Kidney epithelial cell (primary cell): ENCODE measurements at regions not wholly inside any gene's neighbourhood (a gene's known extent, or its start where the extent isn't known, plus 50 kb on each side); places are given as distances from the start of the nearest gene placed in this dataset.

Experiments used
- DNase-seq: peaks from one replicate; pipeline ENCODE4 v3.0.0-alpha.2; 2010; ENCODE audit warnings: low read depth
- H3K27me3 ChIP-seq: 2 replicates; pipeline ENCODE4 v1.6.0; 2011; ENCODE audit warnings: low read length; ENCODE audit not compliant: control insufficient read depth, insufficient read depth
- H3K36me3 ChIP-seq: 2 replicates; pipeline ENCODE4 v1.5.1; 2011; ENCODE audit warnings: low read length; ENCODE audit not compliant: control insufficient read depth, insufficient read depth
- H3K4me3 ChIP-seq: 2 replicates; pipeline ENCODE4 v1.5.1; 2011; ENCODE audit warnings: low read depth, mild to moderate bottlenecking, control low read depth, low read length
- TF ChIP-seq, protein P1 (sequence below): IDR thresholded peaks from 2 replicates; pipeline ENCODE4 v1.5.1; 2011; ENCODE audit warnings: mild to moderate bottlenecking, moderate library complexity, low read length, control low read depth, inconsistent platforms; ENCODE audit not compliant: insufficient read depth, poor library complexity, severe bottlenecking

DNA sequence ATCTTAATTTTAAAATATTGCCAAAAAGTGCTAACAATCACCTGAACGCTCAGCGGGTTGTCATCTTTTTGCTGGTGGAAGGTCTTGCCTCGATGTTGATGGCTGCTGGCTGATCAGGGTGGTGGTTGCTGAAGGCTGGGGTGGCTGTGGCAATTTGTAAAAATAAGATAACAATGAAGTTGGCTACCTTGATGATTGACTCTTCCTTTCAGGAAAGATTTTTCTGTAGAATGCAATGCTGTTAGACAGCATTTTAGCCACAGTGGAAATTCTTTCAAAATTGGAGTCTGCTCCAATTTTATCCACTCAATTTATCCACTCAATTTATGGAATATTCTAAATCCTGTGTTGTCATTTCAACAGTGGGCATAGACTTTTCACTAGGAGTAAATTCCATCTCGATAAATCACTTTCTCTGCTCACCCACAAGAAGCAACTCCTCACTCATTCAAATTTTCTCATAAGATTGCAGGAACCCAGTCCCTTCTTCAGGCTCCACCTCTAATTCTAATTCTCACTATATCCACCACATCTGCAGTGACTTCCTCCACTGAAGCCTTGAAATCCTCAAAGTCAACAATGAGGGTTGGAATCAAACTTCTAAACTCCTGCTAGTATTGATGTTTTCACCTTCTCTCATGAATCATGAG is 78.8 kb downstream of the LINC01488 start:
- Histone ChIP-seq H3K4me3 (no peak overlapping the region), H3K36me3 (no peaks in the 10 kb centered on the region), H3K27me3 (no peaks in the 10 kb centered on the region)
- TF ChIP-seq, protein P1, sequence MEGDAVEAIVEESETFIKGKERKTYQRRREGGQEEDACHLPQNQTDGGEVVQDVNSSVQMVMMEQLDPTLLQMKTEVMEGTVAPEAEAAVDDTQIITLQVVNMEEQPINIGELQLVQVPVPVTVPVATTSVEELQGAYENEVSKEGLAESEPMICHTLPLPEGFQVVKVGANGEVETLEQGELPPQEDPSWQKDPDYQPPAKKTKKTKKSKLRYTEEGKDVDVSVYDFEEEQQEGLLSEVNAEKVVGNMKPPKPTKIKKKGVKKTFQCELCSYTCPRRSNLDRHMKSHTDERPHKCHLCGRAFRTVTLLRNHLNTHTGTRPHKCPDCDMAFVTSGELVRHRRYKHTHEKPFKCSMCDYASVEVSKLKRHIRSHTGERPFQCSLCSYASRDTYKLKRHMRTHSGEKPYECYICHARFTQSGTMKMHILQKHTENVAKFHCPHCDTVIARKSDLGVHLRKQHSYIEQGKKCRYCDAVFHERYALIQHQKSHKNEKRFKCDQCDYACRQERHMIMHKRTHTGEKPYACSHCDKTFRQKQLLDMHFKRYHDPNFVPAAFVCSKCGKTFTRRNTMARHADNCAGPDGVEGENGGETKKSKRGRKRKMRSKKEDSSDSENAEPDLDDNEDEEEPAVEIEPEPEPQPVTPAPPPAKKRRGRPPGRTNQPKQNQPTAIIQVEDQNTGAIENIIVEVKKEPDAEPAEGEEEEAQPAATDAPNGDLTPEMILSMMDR = no peak
- DNase-seq = no peak

DNA sequence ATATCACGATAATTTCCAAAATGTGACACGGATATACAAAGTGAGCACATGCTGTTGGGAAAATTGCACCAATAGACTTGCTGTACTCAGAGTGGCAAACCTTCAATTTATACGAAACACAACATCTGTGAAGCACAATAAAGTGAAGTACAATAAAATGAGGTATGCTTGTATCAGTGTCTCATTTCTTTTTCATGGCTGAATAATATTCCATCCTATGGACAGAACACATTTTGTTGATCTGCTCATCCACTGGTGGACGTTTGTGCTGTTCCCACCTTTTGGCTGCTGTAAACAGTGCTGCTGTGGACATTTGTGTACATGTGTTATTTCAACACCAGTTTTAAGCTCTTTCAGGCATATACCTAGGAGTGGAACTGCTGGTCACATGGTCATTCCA is 78.7 kb upstream of the CCND1 start:
- no peaks in the 10 kb centered on the region for H3K27me3 ChIP-seq

DNA sequence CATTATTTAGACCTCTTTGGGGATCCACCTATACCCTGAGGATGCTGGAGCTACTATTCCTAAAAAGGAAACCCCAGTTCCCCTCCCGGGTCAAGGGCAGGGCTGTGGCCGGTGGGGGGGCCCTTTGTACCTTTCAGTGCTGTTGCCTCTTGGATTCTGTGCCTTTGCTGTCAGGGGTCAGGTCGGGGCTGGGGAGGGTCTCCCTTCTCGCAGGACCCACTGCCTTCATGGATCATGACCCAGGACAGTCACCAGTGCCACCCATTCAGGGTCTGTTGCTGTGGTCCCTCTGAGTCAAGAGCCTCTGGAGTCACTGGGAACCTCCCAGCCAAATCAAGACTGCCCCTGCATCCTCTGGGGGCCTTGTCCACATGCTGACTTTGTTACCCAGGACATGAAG is 78.1 kb upstream of the CCND1 start:
- Histone ChIP-seq H3K27me3 (no peaks in the 10 kb centered on the region), H3K4me3 (no peak overlapping the region), H3K36me3 (no peaks in the 10 kb centered on the region)
- TF ChIP-seq, protein P1 = no peak
- no peak for DNase-seq

More for the DNA sequence above, 78.7 kb upstream of the CCND1 start:
- Histone ChIP-seq H3K36me3 (no peaks in the 10 kb centered on the region), H3K4me3 (no peak overlapping the region)
- no peak for DNase-seq
- TF ChIP-seq, protein P1 = no peak

DNA sequence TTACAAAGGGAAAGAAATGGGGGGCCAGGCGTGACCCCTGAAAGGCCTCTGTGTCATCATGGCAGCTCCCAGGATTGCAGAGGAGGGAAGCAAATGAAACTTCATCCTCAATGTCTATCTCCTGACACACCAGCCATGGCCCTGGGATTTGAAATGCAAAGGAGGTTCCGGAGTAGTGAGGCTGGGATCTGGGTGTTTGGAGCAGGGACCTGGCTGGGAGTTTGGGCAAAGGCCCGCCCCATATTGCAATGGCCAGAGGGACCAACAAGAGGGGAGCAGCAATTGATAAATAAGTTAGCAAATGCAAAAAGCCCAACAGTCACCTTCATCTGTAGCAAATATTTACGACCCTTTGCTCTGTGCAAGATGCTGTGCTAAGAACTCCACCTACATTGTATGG is 77.7 kb upstream of the CCND1 start:
- no peak for DNase-seq
- H3K27me3 ChIP-seq = no peaks in the 10 kb centered on the region
- H3K4me3 ChIP-seq = no peak overlapping the region
- TF ChIP-seq, protein P1 = no peak
- no peaks in the 10 kb centered on the region for H3K36me3 ChIP-seq

DNA sequence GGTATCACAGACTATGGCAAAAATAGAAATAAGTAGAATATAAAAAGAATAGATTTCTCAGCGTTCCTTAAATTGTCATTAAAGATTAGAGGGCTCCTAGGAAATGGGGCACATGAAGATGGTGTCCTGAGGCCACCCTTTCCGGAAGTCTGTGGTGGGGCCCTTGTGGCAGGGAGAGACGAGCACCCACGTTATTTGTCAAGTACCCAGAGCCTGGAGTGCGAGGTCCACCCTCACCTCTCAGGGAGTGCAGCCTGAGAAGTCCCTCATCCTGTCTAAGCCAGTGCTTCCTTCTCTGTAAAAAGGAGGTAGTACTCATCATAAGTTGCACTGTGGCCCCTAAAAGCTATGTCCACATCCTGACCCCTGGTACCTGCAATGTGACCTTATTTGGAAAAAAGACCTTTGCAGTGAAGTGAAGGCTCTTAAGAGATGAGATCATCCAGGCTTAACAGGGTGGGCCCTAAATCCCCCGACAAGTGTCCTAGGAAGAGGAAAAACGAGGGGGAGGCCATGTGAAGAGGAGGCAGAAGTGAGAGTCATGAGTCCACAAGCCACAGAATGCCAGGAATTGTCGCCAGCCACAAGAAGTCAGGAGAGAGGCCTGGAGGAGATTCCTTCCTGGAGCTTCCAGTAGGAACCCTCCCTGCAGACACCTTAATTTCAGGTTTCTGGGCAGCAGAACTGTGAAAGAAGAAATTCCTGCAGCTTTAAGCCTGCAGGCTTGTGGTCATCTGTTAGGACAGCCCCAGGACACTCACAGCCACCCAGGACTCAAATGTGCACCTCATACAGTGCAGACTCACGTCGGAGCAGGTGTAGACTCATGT is 76.8 kb upstream of the CCND1 start:
- no peaks in the 10 kb centered on the region for H3K36me3 ChIP-seq
- H3K4me3 ChIP-seq = no peak overlapping the region
- TF ChIP-seq, protein P1 = no peak
- H3K27me3 ChIP-seq = no peaks in the 10 kb centered on the region
- no peak for DNase-seq
